Erythroblast (primary cell): ENCODE measurements at regions not wholly inside any gene's neighbourhood (a gene's known extent, or its start where the extent isn't known, plus 50 kb on each side); places are given as distances from the start of the nearest gene placed in this dataset.

ENCODE experiments used
- DNase-seq, 2 experiments: peaks; one replicate each; lab custom pipeline; 2025; lab: John Stamatoyannopoulos, UW
- GATA1 ChIP-seq: IDR thresholded peaks from 2 replicates; pipeline ENCODE4 v1.6.1; 2011; ENCODE audit warnings: low read depth, mild to moderate bottlenecking, control low read depth, low read length, moderate library complexity
- POLR2A ChIP-seq: IDR thresholded peaks from 2 replicates; pipeline ENCODE4 v1.6.1; 2011; ENCODE audit warnings: mild to moderate bottlenecking, low read length

DNA sequence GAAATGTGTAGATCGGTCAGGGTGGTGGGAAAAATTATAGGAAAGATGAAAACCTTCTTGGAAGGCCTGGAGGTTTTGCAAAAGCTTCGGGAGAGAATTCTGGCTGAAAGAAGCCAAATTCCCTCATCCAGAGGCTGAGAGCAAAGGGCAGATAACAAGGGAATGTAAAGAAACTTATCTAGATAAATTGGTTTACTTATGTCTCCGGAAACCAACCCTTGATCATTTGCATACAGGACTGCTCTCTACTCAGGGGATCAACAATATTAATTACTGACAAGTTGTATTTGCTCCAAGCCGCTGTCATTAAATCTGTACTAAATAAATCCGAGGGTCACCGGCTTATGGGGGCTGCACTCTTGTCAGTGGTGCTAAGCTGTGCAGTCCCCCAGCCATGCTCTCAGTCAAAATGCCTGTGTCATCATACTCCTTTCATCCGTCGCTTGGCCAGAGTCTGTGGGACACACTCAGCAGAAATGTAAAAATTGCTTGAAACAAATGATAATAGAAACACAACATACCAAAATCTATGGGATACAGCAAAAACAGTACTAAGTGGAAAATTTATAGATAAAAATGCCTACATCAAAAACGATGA, 715.7 kb downstream of the KCTD8 start:
- DNase-seq: no peak
- TF ChIP-seq POLR2A (no peak), GATA1 (no peak)

DNA sequence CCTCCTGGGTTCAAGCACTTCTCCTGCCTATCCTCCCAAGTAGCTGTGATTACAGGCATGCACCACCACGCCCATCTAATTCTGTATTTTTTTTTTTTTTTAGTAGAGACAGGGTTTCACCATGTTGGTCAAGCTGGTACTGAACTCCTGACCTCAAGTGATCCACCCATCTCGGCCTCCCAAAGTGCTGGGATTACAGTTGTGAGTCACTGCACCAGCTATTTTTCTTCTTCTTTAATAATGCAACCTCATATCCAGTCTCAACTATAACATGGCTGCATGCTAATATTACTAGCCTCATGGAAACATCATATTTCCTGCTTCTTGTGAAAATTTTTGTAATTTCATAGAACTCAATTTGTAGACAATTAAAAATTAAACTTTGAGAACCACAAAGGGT, 706.5 kb downstream of the KCTD8 start:
- no peak for TF ChIP-seq POLR2A
- TF ChIP-seq GATA1: no peak

DNA sequence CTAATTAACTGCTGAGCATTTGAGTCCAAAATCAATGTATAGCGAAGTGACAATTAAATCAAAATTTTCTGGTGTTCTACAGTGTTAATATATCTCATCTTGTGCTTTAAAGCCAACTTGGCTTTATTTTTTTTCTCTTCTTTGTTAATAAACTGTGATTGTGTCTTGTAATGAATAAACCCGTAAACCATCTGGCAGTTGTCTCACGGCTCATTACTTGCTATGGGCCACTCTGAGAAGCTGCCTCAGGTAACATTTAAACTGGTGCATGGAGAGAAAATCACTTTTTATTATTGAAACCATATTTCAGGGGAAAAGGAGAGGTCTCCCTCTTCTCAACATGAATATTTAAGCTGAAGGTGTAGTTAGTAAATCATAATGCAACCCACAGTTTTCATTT, 694.0 kb downstream of the KCTD8 start:
- no peak for TF ChIP-seq GATA1
- no peak for TF ChIP-seq POLR2A
- DNase-seq: no peak

More for the DNA sequence above, 706.5 kb downstream of the KCTD8 start:
- no peak for DNase-seq

DNA sequence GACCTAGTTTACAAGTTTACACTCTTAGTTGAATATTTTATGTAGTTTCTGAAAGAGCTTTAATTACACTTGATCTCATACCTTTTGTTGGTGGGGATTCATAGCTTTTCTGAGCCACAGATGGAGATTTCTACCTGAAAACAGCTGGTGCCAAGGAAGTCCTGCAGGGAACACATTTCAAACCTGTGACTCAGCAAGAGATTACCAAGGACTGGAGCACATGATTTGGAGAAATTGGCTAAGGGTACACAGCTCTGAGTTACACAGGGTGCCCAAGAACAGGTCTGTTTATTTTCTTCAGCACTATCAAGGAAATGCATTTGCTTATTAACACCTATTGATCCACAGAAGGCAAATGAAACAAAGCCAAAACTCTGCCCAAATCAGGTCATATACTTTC, 691.5 kb downstream of the KCTD8 start:
- TF ChIP-seq GATA1 (no peak), POLR2A (no peak)
- DNase-seq: no peak

DNA sequence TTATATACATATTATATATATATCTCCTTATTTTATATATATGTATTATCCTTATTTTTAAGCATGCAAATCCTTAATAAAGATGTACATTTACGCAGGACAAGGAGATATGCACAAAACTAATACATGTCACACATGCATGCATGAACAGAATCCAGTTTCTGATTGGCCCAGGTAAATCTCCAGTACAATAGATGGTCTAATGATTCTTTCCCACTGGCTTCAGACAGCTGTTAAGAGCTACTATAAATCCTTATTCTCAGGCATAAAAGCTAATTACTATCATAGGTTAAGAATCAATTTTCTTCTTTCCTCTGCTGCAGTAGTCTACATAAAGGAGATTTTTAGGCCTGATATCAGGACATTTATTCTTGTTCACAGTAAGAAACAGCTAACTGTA, 689.8 kb downstream of the KCTD8 start:
- TF ChIP-seq GATA1: no peak
- no peak for TF ChIP-seq POLR2A

DNA sequence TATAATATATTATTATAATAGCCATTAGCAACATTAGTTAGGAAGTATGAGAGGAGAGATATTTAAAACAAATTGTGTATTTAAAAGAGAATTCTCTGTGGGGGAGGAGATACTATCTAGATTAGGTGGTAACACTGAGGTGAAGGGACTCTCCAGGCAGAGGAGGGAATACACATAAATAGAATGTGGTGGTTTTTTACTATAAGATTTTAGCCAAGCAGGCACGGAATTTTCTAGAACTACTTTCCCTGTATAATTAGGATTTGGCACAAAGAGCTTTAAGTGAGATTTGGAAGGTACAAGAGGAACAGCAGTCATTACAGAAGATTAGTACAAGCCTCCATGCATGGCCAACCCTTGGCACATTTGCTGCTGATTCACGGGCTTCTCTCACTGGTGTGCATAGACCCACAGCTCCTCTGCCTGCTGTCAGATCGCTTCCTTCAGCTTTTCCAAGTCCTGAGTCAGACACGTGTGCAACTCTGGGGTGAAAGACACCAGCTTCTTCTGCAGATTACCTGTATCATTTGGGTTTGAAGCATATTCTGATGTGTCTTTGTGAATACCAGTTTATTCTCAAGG, 685.5 kb downstream of the KCTD8 start:
- DNase-seq: no peak
- no peak for TF ChIP-seq POLR2A

More for the DNA sequence above, 689.8 kb downstream of the KCTD8 start:
- DNase-seq: no peak

DNA sequence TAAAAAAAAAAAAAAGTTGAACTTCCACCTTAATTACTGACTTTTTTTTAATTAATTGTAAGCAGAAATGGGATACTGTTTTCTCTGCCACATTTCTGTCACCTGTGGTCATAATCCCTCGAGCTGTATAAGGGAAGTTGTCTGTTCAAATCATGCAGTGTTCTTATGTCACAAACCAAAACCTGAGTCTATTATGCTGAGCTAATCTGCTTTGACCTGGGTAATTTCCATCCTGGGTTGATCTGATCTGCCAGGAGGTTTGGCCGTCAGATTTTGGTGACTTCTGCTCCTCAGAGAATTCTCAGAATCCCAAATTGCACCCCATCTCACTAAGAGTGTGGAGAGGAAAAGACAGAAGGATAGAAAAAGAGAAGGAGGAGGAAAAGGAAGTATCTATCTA, 683.1 kb downstream of the KCTD8 start:
- DNase-seq: no peak
- no peak for TF ChIP-seq POLR2A
- no peak for TF ChIP-seq GATA1

DNA sequence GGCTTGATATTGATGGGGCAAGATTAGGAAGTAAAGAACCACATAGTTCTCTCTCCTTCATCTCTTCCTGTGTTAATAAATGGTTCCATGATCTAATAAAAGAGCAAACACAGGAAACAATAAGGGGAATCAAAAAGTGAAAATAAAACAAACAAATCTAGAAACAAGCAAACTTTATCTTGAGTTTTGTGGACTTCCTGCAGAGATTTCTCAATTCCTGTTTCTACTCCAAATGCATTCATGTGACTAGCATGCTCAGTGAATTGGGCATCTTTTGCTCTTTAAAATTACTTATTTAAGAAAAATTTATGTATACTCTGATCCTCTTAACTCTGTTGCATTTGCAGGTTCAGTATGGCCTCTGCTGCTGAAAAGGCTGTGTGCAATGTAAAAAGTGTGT, 682.0 kb downstream of the KCTD8 start:
- TF ChIP-seq GATA1 (no peak), POLR2A (no peak)
- DNase-seq: no peak

DNA sequence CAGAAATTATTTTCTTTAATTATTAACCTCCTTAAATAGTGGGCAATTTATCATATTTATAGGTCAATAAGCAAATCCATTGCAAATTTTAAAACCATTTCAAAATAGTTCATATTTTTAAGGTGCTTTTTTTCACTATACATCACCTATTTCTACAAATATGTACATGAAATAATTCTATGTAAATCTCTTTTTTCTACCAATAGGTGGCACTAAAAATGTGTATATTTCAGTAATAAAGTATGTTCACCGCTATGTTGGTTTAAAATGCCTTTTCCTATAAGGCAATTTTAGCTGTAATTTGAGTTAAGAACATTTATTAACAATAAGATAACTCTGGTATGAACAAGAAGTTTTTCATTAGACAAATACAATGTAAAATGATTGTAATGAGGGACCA, 672.2 kb downstream of the KCTD8 start:
- peak in 1 of 2 experiments; percentile 1 for DNase-seq
- TF ChIP-seq POLR2A (no peak), GATA1 (no peak)

DNA sequence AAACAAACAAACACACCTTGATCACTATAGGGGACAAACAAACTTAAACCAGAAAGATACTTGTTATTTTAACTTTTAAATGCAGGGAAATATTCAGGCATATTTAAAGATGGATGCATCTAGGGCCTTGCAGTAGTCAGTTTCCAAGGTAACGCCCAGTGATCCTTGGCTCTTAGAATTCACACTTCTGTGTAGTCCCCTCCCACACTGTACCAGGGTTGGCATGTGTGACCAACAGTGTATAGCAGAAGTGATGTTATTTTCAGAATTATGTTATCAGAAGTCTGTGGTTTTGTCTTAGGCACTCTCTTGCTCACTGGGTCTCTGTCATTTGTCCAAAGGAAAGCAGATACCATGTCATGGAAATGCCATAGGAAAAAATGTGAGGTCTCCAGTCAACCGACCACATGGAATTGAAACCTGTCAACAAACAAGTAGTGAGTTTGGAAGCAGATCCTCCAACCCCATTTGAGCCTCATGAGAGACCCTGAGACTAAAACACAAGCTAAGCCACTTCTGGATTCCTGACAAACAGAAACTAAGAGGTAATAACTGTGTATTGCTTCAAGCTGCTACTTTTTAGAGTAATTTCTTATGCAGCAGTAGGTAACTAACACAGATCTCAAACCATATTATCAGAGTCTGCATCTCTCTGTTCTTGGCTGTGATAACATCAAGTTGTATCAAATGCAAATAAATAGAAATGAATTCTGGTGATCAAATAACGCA, 670.3 kb downstream of the KCTD8 start:
- no peak for DNase-seq
- TF ChIP-seq POLR2A (no peak), GATA1 (no peak)

DNA sequence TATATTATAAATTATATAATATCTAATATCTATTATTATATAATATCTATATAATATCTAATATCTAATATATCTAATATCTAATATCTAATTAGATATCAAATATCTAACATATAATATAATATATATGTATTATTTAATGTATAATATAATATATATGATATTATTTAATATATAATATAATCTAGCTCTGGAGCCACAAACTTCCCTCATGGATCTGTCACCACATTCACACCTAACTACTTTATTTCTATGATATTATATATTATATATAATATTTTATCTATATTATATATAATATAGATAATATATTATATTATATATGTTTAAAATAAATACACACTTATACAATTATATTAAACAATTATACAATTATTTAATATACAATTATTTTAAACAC, 667.5 kb downstream of the KCTD8 start:
- TF ChIP-seq GATA1: no peak
- TF ChIP-seq POLR2A: no peak
- DNase-seq: no peak

DNA sequence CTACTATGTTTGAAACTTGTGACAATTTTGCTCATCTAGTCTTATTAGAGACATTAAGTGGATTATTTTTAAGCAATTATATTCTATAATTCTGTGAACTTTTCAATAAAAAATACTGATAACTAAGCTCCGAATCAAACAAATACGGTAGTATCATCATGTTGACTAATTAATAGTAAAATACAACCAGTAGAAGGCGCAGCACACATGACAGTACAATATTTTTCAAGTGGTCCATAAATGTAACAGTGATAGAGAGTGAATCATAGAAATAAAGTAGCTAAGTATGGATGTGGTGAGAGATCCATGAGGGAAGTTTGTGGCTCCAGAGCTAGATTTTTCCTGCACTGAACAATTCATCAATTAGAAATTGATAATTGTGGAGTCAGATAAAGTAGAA, 666.2 kb downstream of the KCTD8 start:
- DNase-seq: no peak
- TF ChIP-seq POLR2A: no peak
- TF ChIP-seq GATA1: no peak

DNA sequence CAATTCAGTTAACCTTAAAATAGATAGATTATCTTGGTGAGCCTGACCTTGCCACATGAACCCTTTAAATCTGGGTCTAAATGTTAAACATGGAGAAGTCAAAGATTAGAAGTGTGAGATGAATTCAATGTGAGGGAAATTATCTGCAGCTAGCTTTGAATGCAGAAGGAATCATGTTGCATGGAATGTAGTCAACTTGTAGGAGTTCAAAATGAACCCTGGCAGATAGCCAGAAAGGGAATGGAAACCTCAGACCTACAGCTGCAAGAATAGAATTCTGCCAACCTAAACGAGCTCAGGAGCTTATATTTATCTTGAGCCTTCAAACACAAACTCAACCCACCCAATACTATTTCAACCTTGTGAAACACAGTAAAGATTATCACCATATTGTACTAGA, 632.5 kb downstream of the KCTD8 start:
- no peak for TF ChIP-seq POLR2A
- no peak for TF ChIP-seq GATA1
- no peak for DNase-seq

DNA sequence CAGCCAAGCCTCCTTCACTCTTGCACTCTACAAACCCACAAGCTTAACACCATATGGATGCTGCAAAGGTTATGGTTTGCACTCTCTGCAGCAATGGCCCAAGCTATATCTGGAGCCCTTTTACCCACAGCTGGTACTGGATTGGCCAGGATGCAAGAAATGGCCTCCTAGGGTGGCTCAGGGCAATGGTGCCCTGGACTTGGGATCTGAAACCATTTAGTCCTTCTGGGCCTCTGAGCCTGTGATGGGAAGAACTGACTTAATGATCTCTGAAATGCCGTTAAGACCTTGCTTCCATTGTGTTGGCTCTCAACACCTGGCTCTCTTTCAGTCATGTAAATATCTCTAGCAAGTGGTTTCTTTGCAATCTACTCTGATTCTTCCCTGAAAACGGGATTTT, 626.0 kb downstream of the KCTD8 start:
- TF ChIP-seq POLR2A (no peak), GATA1 (no peak)
- DNase-seq: no peak

DNA sequence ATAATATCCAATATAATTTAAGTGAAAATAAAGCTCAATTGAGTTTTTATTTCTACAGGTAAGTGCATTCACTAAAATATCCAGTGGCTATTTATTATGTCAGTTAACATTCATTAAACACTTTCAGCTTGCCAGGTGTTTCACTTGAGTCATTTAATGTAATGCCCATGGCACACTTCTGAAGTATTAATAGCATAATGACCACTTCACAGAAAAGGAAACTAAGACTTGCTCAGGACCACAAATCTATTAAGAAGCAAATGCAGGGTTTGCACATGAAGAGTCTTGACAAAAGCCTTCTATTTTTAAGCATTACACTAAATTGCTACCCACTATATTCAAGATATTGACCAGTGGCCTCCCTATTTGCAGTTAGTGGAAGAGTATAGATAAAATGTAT, 612.7 kb downstream of the KCTD8 start:
- DNase-seq: no peak
- TF ChIP-seq POLR2A (no peak), GATA1 (no peak)

DNA sequence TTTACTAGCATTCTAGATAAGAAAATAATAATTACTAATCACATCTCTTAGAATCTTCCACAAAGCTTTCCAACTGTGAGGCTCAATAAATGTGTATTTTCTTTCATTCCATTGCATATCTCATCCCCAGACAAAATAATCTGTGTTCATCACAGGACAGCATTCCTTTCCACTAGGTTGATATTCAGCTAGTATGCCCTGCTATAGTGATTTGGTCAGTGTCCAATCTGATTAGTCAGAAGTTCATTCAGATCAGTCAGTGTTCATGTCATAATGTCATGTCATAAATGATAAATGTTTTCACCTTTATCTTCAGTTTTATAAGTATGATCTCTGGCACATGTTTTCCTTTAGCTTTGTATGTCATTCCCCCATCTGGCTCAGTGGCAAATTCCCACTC, 611.4 kb downstream of the KCTD8 start:
- TF ChIP-seq POLR2A (no peak), GATA1 (no peak)
- no peak for DNase-seq
